ENCODE measurements at regions not wholly inside any gene's neighbourhood (a gene's known extent, or its start where the extent isn't known, plus 50 kb on each side); places are given as distances from the start of the nearest gene placed in this dataset.
"Not testable (repeated sequence)": the region's sequence is repeated elsewhere in the genome, so short reads cannot be mapped to it uniquely, and the experiment has no call there.

DNA sequence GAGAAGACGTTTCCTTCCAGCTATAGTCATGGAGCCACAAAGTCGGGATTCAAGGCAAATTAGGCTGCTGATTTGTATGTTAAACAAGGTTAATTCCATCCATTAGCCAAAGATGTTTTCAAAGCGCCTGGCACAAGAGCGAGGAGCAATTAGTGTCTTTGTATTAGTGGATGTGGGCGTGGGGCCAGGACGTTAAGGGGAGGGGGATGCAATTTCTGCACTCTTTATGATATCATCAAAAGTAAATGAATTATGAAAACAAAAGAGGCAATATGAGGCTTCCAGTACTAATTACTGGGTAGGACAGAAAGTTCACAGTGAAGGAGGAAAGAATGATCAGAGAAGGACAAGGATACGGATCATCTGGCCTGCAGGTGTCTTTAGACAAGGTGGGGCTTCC is 230.9 kb upstream of the MSX2 start:
- Histone ChIP-seq H3K9ac (ENCODE audit: insufficient read length) (no peak overlapping the region), H3K36me3 (ENCODE audit: insufficient read depth, low read length) (no peaks in the 10 kb centered on the region), H3K27ac (no peak overlapping the region), H3K9me3 (ENCODE audit: low read depth, low read length) (no peaks in the 10 kb centered on the region; the same call in 1 of the 2 replicates), H3K4me3 (no peak overlapping the region)
- TF ChIP-seq EZH2 (IDR thresholded peaks at IDR 0.05) (no peak), POLR2AphosphoS5 (IDR thresholded peaks at IDR 0.05; ENCODE audit: borderline replicate concordance, low read depth, low read length) (no peak), FOXP2 (optimal IDR thresholded peaks at IDR 0.05; ENCODE audit: control extremely low read depth, extremely low read length, insufficient read depth) (no peak)
- no peak for DNase-seq (ENCODE audit: low read depth, low spot score)

DNA sequence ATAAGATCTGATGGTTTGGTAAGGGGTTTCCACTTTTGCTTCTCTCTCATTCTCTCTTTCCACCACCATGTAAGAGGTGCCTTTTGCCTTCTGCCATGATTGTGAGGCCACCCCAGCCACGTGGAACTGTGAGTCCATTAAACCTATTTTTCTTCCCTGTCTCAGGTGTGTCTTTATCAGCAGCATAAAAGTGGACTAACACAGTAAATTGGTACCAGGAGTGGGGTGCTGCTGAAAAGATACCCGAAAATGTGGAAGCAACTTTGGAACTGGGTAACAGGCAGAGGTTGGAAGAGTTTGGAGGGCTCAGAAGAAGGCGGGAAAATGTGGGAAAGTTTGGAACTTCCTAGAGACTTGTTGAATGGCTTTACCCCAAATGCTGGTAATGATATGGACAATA is 226.4 kb upstream of the MSX2 start:
- H3K36me3 ChIP-seq (ENCODE audit: insufficient read depth, low read length); H3K4me3 ChIP-seq; H3K9me3 ChIP-seq (ENCODE audit: low read depth, low read length); H3K9ac ChIP-seq (ENCODE audit: insufficient read length); DNase-seq (ENCODE audit: low read depth, low spot score); H3K27ac ChIP-seq: not testable (repeated sequence)

DNA sequence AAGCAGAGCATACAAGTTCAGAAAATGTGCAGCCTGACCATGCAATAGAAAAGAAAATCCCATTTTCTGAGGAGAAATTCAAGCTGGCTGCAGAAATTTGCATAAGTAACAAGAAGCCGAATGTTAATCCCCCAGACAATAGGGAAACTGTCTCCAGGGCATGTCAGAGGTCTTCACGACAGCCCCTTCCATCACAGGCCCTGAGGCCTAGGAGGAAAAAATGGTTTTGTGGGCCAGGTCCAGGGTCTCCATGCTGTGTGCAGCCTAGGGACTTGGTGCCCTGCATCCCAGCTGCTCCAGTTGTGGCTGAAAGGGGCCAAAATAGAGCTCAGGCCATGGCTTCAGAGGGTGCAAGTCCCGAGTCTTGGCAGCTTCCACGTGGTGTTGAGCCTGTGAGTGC is 225.8 kb upstream of the MSX2 start:
- not testable (repeated sequence) for DNase-seq (ENCODE audit: low read depth, low spot score); H3K36me3 ChIP-seq (ENCODE audit: insufficient read depth, low read length); H3K9me3 ChIP-seq (ENCODE audit: low read depth, low read length); H3K9ac ChIP-seq (ENCODE audit: insufficient read length); H3K27ac ChIP-seq; H3K4me3 ChIP-seq

DNA sequence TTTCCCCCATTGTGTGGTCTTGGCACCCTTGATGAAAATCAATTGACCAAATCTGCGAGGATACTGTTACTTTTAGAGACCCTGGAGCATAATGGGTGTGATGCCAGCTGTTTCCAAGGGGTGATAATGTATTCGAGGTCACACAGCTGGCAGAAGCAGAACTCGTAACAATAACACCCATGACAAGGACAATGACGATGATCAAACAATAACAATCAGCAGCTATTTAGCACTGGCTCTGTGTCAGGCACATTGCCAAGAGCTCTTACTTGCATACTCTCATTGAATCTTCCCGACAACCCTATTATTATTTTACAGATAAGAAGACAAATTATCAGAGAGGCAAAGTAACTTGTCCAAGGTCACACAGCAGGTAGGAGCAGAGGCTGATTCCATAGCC is 223.7 kb upstream of the MSX2 start:
- TF ChIP-seq EZH2 (IDR thresholded peaks at IDR 0.05) (no peak), FOXP2 (optimal IDR thresholded peaks at IDR 0.05; ENCODE audit: control extremely low read depth, extremely low read length, insufficient read depth) (no peak), POLR2AphosphoS5 (IDR thresholded peaks at IDR 0.05; ENCODE audit: borderline replicate concordance, low read depth, low read length) (no peak)
- DNase-seq (ENCODE audit: low read depth, low spot score): no peak
- Histone ChIP-seq H3K9ac (ENCODE audit: insufficient read length) (no peak overlapping the region), H3K9me3 (ENCODE audit: low read depth, low read length) (no peaks in the 10 kb centered on the region; the same call in 1 of the 2 replicates), H3K27ac (no peak overlapping the region), H3K4me3 (no peak overlapping the region), H3K36me3 (ENCODE audit: insufficient read depth, low read length) (no peaks in the 10 kb centered on the region)

DNA sequence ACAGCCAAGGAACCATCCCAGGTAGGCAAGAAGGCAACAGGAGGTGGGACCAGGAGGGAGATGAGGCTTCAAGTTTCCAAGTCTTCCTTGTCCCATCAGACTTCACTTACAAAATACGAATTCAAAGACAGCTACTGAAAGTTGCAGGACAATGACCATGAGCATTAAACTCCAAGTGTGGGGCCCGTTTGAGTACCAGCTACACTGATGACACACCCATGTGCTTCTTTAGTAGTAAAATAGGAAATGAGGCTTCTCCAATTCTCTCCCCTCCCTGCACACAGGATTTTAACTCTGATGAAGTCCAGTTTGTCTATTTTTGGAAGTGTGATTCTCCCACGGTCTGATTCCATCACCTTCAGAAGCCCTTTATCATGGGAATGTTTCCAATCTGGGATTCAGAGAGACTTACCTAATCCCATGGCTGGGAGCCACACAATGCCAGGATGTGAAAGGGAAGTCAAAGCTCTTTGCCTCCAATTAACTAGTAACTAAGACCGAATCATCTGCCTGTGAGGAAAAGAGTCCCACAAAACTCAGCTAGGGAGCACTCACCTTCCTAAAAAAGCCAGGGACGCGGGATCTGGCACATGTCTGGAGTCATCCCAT is 222.8 kb upstream of the MSX2 start:
- Histone ChIP-seq H3K9ac (ENCODE audit: insufficient read length) (no peak overlapping the region), H3K27ac (no peak overlapping the region), H3K9me3 (ENCODE audit: low read depth, low read length) (no peaks in the 10 kb centered on the region; the same call in 1 of the 2 replicates), H3K4me3 (no peak overlapping the region), H3K36me3 (ENCODE audit: insufficient read depth, low read length) (no peaks in the 10 kb centered on the region)
- TF ChIP-seq EZH2 (IDR thresholded peaks at IDR 0.05) (no peak), POLR2AphosphoS5 (IDR thresholded peaks at IDR 0.05; ENCODE audit: borderline replicate concordance, low read depth, low read length) (no peak)
- DNase-seq (ENCODE audit: low read depth, low spot score): no peak

DNA sequence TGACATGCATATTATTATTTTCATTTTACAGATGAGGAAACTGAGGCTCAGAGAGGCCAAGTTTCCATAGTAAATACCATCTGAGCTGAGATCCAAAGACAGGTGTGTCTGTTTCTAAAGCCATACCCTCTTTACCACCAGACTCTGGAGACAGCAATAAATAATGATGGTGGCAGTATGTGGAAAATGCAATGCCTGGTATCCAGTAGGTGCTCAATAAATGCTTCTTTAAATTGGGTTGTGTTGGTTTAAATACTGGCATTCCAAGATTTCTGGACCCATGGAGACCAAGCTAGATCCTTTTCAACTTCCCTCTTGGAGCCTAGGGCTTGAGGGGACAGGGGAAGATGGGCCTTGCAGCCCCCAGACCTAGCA is 221.3 kb upstream of the MSX2 start:
- H3K27ac ChIP-seq: peak overlapping the region; percentile 97
- H3K36me3 ChIP-seq (ENCODE audit: insufficient read depth, low read length): no peaks in the 10 kb centered on the region
- no peaks in the 10 kb centered on the region for H3K9me3 ChIP-seq (ENCODE audit: low read depth, low read length)
- TF ChIP-seq EZH2 (IDR thresholded peaks at IDR 0.05) (no peak), POLR2AphosphoS5 (IDR thresholded peaks at IDR 0.05; ENCODE audit: borderline replicate concordance, low read depth, low read length) (no peak), FOXP2 (optimal IDR thresholded peaks at IDR 0.05; ENCODE audit: control extremely low read depth, extremely low read length, insufficient read depth) (no peak)
- peak overlapping the region; percentile 75 for H3K4me3 ChIP-seq
- DNase-seq (ENCODE audit: low read depth, low spot score): no peak
- H3K9ac ChIP-seq (ENCODE audit: insufficient read length): no peak overlapping the region

DNA sequence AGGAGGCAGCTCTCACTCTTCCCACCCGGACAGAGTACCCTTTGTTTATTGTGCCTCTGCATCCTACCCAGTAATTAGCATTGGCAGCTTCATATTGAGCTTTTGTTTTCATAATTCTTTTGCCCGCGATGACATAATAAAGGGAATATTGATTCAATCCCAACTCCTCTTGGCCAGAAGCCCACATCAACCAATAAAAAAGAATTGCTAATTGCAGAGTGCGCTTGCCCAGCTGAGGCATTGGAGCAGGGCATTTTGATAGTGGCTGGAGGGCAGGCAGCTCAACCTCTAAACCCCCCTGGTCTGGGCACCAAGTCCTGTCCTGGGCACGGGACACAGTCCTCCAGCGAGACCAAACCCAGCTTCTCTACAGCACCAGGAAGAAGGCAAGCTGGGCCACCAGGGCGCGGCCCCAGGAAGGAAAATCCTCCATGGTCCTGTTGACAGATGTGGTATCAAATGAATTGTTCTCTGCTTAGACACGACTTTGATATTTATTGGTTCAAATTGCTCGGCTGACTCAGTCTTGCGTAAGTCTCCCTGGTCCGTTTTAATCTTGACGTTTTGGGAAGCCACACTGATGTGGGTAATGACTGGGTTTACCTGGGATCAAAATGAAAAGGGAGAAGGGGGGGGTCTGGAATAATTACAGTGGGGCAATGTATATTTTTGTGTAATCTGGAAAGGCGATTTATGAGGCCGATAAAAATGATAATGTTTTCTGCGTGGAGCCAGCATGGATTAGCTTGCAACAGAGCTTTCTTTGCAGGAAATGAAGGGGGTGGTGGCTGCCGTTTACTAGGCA is 220.7 kb upstream of the MSX2 start:
- no peaks in the 10 kb centered on the region for H3K36me3 ChIP-seq (ENCODE audit: insufficient read depth, low read length)
- DNase-seq (ENCODE audit: low read depth, low spot score): peak; percentile 89
- TF ChIP-seq POLR2AphosphoS5 (IDR thresholded peaks at IDR 0.05; ENCODE audit: borderline replicate concordance, low read depth, low read length): no peak
- TF ChIP-seq FOXP2 (optimal IDR thresholded peaks at IDR 0.05; ENCODE audit: control extremely low read depth, extremely low read length, insufficient read depth): no peak
- no peak for TF ChIP-seq EZH2 (IDR thresholded peaks at IDR 0.05)
- H3K27ac ChIP-seq: peak overlapping the region; percentile 97
- H3K9me3 ChIP-seq (ENCODE audit: low read depth, low read length): no peaks in the 10 kb centered on the region
- H3K4me3 ChIP-seq: peak overlapping the region; percentile 75
- H3K9ac ChIP-seq (ENCODE audit: insufficient read length): peak overlapping the region; percentile 49

DNA sequence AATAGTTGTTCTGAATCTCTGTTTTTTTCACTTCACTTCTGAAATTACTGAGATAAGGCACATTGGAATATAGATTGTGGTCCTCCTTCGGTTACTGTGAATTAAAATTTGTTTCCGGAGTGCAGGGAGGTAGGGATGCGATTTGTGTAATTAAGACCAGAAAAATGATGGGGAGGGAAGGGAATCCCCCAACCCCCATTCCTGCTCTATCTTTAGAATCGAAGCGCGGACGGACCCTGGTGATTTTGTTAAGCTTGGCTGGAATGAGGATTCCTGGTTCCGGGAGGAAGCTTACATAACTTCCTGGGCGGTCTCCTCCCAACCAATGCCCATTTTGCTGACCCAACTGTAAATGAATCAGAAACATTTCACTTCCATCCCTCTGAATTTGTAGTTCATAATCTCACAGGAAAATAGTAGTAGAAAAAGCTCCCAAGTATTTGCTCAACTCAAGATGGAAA is 220.1 kb upstream of the MSX2 start:
- Histone ChIP-seq H3K4me3 (peak overlapping the region; percentile 75), H3K36me3 (ENCODE audit: insufficient read depth, low read length) (no peaks in the 10 kb centered on the region), H3K9me3 (ENCODE audit: low read depth, low read length) (no peaks in the 10 kb centered on the region), H3K27ac (peak overlapping the region; percentile 97), H3K9ac (ENCODE audit: insufficient read length) (peak overlapping the region; percentile 49)
- DNase-seq (ENCODE audit: low read depth, low spot score): no peak
- peak; percentile 69 for TF ChIP-seq FOXP2 (optimal IDR thresholded peaks at IDR 0.05; ENCODE audit: control extremely low read depth, extremely low read length, insufficient read depth)
- TF ChIP-seq EZH2 (IDR thresholded peaks at IDR 0.05): no peak
- peak; percentile 51 for TF ChIP-seq POLR2AphosphoS5 (IDR thresholded peaks at IDR 0.05; ENCODE audit: borderline replicate concordance, low read depth, low read length)

DNA sequence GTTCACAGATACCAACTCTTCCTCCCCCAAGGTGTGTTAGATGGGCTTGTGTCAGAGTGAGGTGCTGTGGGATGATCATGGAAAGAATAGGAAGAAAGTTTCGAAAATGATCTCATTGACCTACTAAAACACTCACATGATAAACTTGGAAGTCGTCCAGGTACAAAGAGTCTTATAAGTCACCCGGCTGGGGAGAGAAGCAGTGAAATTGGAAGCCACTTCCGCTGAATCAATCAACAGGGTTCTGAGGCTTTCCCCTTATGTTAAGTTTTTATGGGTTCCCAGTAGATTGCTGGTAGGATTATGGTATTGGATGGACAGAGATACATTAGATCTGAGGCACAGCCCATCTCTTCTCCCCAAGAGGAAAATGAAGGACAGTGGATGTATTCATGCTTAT is 218.8 kb upstream of the MSX2 start:
- Histone ChIP-seq H3K27ac (peak overlapping the region; percentile 97), H3K9me3 (ENCODE audit: low read depth, low read length) (no peaks in the 10 kb centered on the region), H3K4me3 (no peak overlapping the region), H3K9ac (ENCODE audit: insufficient read length) (no peak overlapping the region), H3K36me3 (ENCODE audit: insufficient read depth, low read length) (no peaks in the 10 kb centered on the region)
- TF ChIP-seq EZH2 (IDR thresholded peaks at IDR 0.05) (no peak), FOXP2 (optimal IDR thresholded peaks at IDR 0.05; ENCODE audit: control extremely low read depth, extremely low read length, insufficient read depth) (no peak), POLR2AphosphoS5 (IDR thresholded peaks at IDR 0.05; ENCODE audit: borderline replicate concordance, low read depth, low read length) (no peak)
- peak; percentile 47 for DNase-seq (ENCODE audit: low read depth, low spot score)

DNA sequence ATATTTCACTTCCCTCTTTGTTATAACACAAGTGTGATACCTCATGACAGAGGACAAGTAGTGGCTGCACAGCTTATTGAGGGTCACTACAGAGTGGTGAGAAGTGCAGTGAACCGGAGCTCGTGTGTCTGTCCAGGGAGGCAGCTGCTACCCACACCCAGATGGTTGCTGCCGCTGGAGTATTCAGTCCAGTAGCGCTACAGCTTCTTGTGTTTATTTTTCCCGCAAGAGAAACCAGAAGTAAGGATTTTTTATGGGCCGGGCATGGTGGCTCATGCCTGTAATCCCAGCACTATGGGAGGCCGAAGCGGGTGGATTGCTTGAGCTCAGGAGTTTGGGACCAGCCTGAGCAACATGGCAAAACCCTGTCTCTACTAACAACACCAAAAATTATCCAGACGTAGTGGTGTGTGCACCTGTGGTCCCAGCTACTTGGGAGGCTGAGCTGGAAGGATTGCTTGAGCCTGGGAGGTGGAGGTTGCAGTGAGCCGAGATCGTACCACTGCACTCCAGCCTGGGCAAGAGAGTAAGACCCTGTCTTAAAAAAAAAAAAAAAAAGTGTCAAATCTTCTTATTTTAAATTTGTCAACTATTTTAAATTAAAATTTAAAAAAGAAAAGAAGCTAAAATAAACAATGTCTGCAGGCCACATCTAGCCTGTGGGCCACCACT is 213.5 kb upstream of the MSX2 start:
- H3K27ac ChIP-seq; H3K36me3 ChIP-seq (ENCODE audit: insufficient read depth, low read length); DNase-seq (ENCODE audit: low read depth, low spot score); H3K9me3 ChIP-seq (ENCODE audit: low read depth, low read length); H3K9ac ChIP-seq (ENCODE audit: insufficient read length); H3K4me3 ChIP-seq: not testable (repeated sequence)
